ENCODE measurements at regions not wholly inside any gene's neighbourhood (a gene's known extent, or its start where the extent isn't known, plus 50 kb on each side); places are given as distances from the start of the nearest gene placed in this dataset.
A peak's percentile ranks its signal among the peaks of the same experiment; 100 is the strongest.

DNA sequence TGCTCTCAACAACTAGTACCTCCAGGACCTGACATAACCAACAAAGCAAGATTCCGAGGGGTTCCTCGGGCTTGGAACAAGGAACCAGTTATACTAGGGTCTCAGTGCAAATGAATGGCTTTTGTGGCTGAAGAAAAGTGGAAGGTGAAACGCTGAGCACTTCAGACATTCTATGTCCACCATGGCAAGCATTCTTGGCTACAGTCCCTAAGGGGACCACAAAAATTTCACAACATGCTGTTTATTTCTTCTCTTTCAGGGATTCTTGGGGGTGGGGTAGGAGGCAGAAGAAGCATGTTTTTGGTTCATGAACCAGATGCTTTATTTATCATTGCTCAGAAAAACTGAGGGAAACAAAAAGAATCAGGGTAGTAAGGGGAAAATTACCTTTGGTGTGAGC lies 479.9 kb upstream of the CDH11 start:
- 94 to 100% methylated on average over 2 to 3 of the region's 3 CpGs for WGBS, 2 experiments (ENCODE audit: insufficient coverage in 1 of 2, insufficient read length in 1 of 2)
- TF ChIP-seq, protein P1, sequence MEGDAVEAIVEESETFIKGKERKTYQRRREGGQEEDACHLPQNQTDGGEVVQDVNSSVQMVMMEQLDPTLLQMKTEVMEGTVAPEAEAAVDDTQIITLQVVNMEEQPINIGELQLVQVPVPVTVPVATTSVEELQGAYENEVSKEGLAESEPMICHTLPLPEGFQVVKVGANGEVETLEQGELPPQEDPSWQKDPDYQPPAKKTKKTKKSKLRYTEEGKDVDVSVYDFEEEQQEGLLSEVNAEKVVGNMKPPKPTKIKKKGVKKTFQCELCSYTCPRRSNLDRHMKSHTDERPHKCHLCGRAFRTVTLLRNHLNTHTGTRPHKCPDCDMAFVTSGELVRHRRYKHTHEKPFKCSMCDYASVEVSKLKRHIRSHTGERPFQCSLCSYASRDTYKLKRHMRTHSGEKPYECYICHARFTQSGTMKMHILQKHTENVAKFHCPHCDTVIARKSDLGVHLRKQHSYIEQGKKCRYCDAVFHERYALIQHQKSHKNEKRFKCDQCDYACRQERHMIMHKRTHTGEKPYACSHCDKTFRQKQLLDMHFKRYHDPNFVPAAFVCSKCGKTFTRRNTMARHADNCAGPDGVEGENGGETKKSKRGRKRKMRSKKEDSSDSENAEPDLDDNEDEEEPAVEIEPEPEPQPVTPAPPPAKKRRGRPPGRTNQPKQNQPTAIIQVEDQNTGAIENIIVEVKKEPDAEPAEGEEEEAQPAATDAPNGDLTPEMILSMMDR (conservative IDR thresholded peaks at IDR 0.05), result no peak
- H3K27me3 ChIP-seq (ENCODE audit: control insufficient read depth, insufficient read depth, low read length, poor library complexity, severe bottlenecking), result no peaks in the 10 kb centered on the region
- no peaks in the 10 kb centered on the region for H3K27me3 Mint-ChIP-seq (ENCODE audit: insufficient read depth)
- H3K36me3 Mint-ChIP-seq (ENCODE audit: low read depth), result no peaks in the 10 kb centered on the region
- H3K9me3 Mint-ChIP-seq, result no peaks in the 10 kb centered on the region
- no peak overlapping the region for H3K4me3 Mint-ChIP-seq
- no peak overlapping the region for H3K9ac ChIP-seq (ENCODE audit: extremely low read depth, low read length, poor library complexity, severe bottlenecking)
- H3K4me3 ChIP-seq (ENCODE audit: low read length), result no peak overlapping the region
- no peaks in the 10 kb centered on the region for H3K4me1 ChIP-seq (ENCODE audit: control insufficient read depth, insufficient read depth, low read length)
- H3K4me1 Mint-ChIP-seq, result no peaks in the 10 kb centered on the region
- no peaks in the 10 kb centered on the region for H3K36me3 ChIP-seq (ENCODE audit: control insufficient read depth, insufficient read depth, low read length)
- no peak overlapping the region for H3K27ac Mint-ChIP-seq
- H3K27ac ChIP-seq (ENCODE audit: low read depth, low read length), result no peak overlapping the region
- no peak for DNase-seq
- H3K9me3 ChIP-seq (ENCODE audit: control insufficient read depth, low read length), result no peaks in the 10 kb centered on the region

DNA sequence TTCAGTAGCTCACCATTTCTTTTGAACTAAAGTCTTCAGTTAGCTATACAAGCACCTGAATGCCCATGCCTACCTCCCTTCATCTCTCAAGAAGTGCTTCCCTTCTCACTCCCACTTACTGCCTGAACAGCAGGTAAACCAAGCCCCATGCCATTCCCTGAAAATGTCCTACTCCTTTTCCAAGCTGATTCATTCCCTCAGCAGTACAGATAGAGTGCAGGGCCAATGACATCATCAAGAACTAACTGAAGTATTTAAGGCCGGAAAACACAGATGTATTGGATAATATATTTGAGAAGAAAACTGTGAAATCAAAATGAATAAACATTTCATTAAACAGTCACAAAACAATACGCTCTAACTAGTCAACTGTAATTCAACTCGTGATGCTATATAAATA lies 478.8 kb upstream of the CDH11 start:
- no peaks in the 10 kb centered on the region for H3K4me1 Mint-ChIP-seq
- no CpG with 5 or more reads among the region's 3 CpGs for WGBS, 2 experiments (ENCODE audit: insufficient coverage in 1 of 2, insufficient read length in 1 of 2)
- H3K27me3 Mint-ChIP-seq (ENCODE audit: insufficient read depth), result no peaks in the 10 kb centered on the region
- no peak overlapping the region for H3K9ac ChIP-seq (ENCODE audit: extremely low read depth, low read length, poor library complexity, severe bottlenecking)
- no peaks in the 10 kb centered on the region for H3K27me3 ChIP-seq (ENCODE audit: control insufficient read depth, insufficient read depth, low read length, poor library complexity, severe bottlenecking)
- H3K27ac Mint-ChIP-seq, result no peak overlapping the region
- no peak overlapping the region for H3K4me3 ChIP-seq (ENCODE audit: low read length)
- peak overlapping the region; percentile 71 for H3K27ac ChIP-seq (ENCODE audit: low read depth, low read length)
- no peaks in the 10 kb centered on the region for H3K9me3 ChIP-seq (ENCODE audit: control insufficient read depth, low read length)
- H3K36me3 ChIP-seq (ENCODE audit: control insufficient read depth, insufficient read depth, low read length), result no peaks in the 10 kb centered on the region
- no peak for DNase-seq
- TF ChIP-seq, protein P1 (conservative IDR thresholded peaks at IDR 0.05), result no peak
- H3K4me1 ChIP-seq (ENCODE audit: control insufficient read depth, insufficient read depth, low read length), result no peaks in the 10 kb centered on the region
- no peaks in the 10 kb centered on the region for H3K9me3 Mint-ChIP-seq
- no peaks in the 10 kb centered on the region for H3K36me3 Mint-ChIP-seq (ENCODE audit: low read depth)
- H3K4me3 Mint-ChIP-seq, result no peak overlapping the region

DNA sequence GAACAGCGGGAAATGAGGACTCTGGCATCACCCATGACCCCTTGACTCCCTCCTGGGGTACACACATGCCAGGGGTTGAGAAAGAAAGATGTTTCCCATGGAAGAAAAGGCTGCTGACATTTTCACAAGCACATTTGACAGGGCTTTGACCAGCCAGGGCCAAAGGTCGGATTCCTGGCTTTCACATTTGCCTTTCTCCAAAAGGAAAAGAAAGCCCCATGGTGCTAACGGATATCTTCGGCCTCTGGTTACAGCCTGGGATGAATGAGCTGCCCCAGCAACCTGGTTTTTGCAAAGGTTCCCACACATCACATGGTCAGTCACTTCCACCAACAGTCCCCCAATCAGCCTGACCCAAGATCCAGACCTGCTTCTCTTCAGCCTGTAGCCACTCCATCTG lies 478.2 kb upstream of the CDH11 start:
- no peak overlapping the region for H3K4me3 ChIP-seq (ENCODE audit: low read length)
- H3K27ac Mint-ChIP-seq, result no peak overlapping the region
- DNase-seq, result no peak
- 63 to 69% methylated on average over 1 to 4 of the region's 4 CpGs for WGBS, 2 experiments (ENCODE audit: insufficient coverage in 1 of 2, insufficient read length in 1 of 2)
- TF ChIP-seq, protein P1 (conservative IDR thresholded peaks at IDR 0.05), result no peak
- H3K27me3 ChIP-seq (ENCODE audit: control insufficient read depth, insufficient read depth, low read length, poor library complexity, severe bottlenecking), result no peaks in the 10 kb centered on the region
- H3K9me3 ChIP-seq (ENCODE audit: control insufficient read depth, low read length), result no peaks in the 10 kb centered on the region
- no peaks in the 10 kb centered on the region for H3K36me3 ChIP-seq (ENCODE audit: control insufficient read depth, insufficient read depth, low read length)
- H3K4me1 ChIP-seq (ENCODE audit: control insufficient read depth, insufficient read depth, low read length), result no peaks in the 10 kb centered on the region
- no peaks in the 10 kb centered on the region for H3K27me3 Mint-ChIP-seq (ENCODE audit: insufficient read depth)
- H3K9ac ChIP-seq (ENCODE audit: extremely low read depth, low read length, poor library complexity, severe bottlenecking), result no peak overlapping the region
- no peaks in the 10 kb centered on the region for H3K9me3 Mint-ChIP-seq
- peak overlapping the region; percentile 71 for H3K27ac ChIP-seq (ENCODE audit: low read depth, low read length)
- no peak overlapping the region for H3K4me3 Mint-ChIP-seq
- no peaks in the 10 kb centered on the region for H3K36me3 Mint-ChIP-seq (ENCODE audit: low read depth)
- no peaks in the 10 kb centered on the region for H3K4me1 Mint-ChIP-seq

Data from endodermal cell (in vitro differentiated cells).